Activated CD4-positive, alpha-beta memory T cell treated with anti-CD3 and anti-CD28 coated beads for 36 hours (primary cell): ENCODE measurements at regions not wholly inside any gene's neighbourhood (a gene's known extent, or its start where the extent isn't known, plus 50 kb on each side); places are given as distances from the start of the nearest gene placed in this dataset.

ENCODE experiments used
- CTCF ChIA-PET: fragments of 350-600 bp; sonication (Branson Sonifier 250); formaldehyde crosslinking; loops from one replicate; lab custom pipeline; 2021; ENCODE audit warnings: antibody characterized with exemption, inconsistent platforms; lab: Charles Lee
- POLR2A ChIA-PET: fragments of 350-600 bp; sonication (Branson Sonifier 250); formaldehyde crosslinking; loops from one replicate; lab custom pipeline; 2021; ENCODE audit warnings: antibody characterized with exemption; lab: Charles Lee
- DNase-seq: peaks from one replicate; pipeline ENCODE4 v3.0.0-alpha.2; 2020
- H3K27ac Mint-ChIP-seq: one replicate; pipeline ENCODE4 v1.8.0; 2021; ENCODE audit warnings: mixed read lengths
- H3K27me3 Mint-ChIP-seq: one replicate; pipeline ENCODE4 v1.8.0; 2021; ENCODE audit warnings: mixed read lengths
- H3K36me3 Mint-ChIP-seq: one replicate; pipeline ENCODE4 v1.8.0; 2021; ENCODE audit warnings: mixed read lengths
- H3K4me1 Mint-ChIP-seq: one replicate; pipeline ENCODE4 v1.8.0; 2021; ENCODE audit warnings: low read depth, mixed read lengths
- H3K4me3 Mint-ChIP-seq: one replicate; pipeline ENCODE4 v1.8.0; 2021; ENCODE audit warnings: mild to moderate bottlenecking, mixed read lengths
- H3K9me3 Mint-ChIP-seq: one replicate; pipeline ENCODE4 v1.8.0; 2021; ENCODE audit warnings: mixed read lengths
- intact Hi-C: fragments of 100-400 bp; cut with micrococcal nuclease; formaldehyde crosslinking; loops from one replicate; pipeline ENCODE4 v1.15.1; 2023

DNA sequence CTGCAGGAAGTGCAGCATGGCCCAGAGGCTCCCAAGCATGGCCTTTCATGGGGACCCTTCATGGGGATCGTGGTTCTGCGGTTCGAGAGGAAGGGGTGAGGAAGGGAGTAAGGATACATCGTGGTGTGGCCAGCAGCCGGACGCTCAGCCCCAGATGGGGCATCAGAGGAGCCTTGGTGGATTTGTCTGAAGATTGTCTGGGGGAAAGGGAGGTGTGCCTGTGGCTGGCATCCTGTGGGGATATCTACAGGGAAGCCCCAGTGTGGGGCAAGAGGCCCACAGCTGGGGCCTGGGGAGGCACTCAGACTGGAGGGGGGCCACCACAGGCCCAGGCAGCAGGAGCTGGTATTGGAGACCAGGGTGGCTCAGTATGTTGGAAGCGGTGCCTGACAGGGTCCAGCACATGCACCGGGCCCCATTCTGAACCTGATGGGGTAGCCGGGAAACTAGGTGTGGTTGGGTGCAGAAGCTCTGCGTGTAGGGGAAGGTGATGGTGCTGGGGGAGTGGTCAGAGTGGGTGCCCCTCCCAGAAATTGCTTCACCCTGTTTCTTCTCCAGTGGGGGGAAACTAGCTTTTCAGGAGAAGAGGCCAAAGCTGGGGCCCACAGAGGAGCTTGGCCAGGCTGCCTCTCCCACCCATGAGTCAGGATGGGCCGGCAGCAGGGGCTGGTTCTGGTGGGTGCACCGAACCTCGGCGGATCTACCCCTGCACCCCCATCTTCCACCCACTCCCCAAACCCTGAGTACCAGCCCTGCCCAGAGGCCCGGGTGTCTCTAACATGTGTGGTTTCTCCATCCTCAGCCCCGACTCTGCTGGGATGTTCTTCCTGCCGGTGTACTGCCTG, 274.4 kb upstream of the HDAC4 start:
- intact Hi-C loops: no loop called here
- Mint-ChIP-seq H3K4me3 (no peak overlapping the region), H3K4me1 (no peaks in the 10 kb centered on the region), H3K36me3 (no peaks in the 10 kb centered on the region), H3K27me3 (no peaks in the 10 kb centered on the region), H3K27ac (no peak overlapping the region), H3K9me3 (no peaks in the 10 kb centered on the region)
- POLR2A ChIA-PET: no interaction called here
- no peak for DNase-seq
- CTCF ChIA-PET: no interaction called here

DNA sequence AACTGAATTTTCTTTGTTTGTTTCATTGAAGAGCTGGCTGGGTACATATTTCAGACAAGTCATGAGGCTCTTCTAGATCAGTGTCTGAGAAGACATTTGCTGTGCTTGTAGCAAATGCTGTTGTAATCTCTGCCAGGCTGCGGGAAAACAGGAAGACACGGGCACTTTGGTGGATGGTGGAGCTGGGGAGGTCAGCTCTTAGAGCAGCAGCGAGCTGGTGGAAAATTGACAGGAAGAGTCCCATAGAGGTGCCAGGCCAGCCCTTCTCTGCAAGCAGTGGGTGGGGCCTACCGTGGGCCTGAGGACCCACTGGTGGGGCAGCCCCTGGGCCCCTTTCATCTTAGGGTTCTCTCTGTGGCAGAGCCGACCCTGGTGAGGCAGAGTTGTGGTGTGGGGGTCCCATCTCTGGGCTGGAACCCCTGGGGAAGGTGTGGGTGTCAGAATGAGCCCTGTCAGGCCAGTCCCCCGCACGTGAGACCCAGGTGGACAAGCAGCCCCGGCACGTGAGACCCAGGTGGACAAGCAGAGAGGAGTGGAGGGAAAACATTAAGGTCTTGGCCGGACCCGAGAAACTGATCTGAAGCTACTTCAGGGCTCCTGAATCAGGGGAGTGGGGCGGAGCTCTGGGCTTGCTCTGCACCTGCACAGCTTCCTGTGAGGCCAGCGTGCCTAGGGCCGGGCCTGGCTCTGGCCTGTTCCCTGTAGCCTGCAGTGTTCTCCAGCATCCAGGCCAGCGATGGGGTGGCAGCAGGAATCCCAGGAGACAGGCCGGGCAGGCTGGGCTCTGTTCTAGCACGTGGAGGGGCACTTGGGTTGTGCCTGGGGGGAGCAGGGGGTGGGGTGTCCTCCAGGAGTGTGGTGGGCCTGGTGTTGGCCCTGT, 273.5 kb upstream of the HDAC4 start:
- Mint-ChIP-seq H3K36me3 (no peaks in the 10 kb centered on the region), H3K9me3 (no peaks in the 10 kb centered on the region), H3K4me3 (no peak overlapping the region), H3K4me1 (no peaks in the 10 kb centered on the region), H3K27ac (no peak overlapping the region), H3K27me3 (no peaks in the 10 kb centered on the region)
- no peak for DNase-seq
- CTCF ChIA-PET: no interaction called here
- POLR2A ChIA-PET: no interaction called here
- intact Hi-C loops: no loop called here

DNA sequence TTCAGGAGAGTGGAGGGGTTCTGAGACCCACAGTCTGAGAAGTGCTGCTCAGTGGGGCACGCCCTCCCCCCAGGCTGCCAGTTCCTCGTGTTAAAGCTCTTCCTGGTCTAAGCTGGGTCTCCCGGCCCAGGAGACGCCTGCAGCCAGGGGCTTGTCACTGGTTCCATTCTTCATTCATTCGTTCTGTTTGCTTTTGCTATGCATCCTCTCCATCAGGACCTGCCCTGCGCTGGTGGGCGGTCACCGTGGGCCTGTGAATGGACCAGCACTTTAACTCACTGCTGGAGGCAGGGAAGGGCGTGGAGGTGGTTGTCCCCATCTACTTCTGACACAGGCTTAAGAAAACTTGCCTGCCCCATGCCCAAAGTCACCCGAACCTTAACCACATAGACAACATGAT, 272.8 kb upstream of the HDAC4 start:
- ChIA-PET POLR2A (no interaction called here), CTCF (no interaction called here)
- Mint-ChIP-seq H3K36me3 (no peaks in the 10 kb centered on the region), H3K4me3 (no peak overlapping the region), H3K4me1 (no peaks in the 10 kb centered on the region), H3K27ac (no peak overlapping the region), H3K27me3 (no peaks in the 10 kb centered on the region), H3K9me3 (no peaks in the 10 kb centered on the region)
- DNase-seq: no peak
- intact Hi-C loops: no loop called here

DNA sequence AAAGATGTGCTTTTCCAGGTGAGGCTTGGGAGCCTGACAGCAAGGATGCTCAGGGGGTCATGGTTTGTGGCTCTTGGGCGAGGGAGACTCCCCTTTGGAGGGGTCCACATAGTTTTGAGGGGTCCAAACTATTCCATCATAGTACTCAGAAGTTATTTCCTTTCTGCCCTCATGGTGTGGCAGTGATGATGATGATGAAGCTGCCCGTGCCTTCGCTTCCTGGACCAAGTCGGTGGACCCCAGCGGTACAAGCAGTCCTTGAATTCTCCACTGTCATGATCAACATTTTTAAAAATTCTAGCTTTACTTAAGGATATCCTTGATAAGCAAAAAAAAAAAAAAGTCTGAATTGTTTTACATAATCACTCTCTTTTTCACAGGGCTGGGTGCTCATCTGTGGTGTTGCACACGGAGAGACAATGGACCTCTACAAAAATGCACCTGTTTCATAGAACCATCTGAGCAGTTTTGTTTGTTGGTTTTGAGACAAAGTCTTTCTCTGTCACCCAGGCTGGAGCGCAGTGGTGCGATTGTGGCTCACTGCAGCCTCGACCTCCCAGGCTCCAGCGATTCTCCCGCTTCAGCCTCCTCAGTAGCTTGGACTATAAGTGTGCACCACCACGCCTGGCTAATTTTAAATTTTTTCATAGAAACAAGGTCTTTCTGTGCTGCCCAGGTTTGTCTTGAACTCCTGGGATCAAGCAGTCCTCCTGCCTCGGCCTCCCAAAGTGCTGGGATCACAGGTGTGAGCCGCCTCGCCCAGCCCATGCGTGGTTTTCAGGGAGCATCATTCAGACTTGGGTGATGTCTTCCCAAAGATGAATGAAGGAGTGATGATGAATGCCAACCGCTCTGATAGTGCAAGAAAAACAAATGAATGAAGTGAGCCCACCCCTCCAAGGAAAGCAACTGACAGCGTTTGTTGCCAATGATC, 271.4 kb upstream of the HDAC4 start:
- intact Hi-C loops: no loop called here
- POLR2A ChIA-PET: no interaction called here
- CTCF ChIA-PET: no interaction called here
- DNase-seq: no peak
- Mint-ChIP-seq H3K9me3 (no peaks in the 10 kb centered on the region), H3K27me3 (no peaks in the 10 kb centered on the region), H3K36me3 (no peaks in the 10 kb centered on the region), H3K4me1 (no peaks in the 10 kb centered on the region), H3K4me3 (no peak overlapping the region), H3K27ac (no peak overlapping the region)

DNA sequence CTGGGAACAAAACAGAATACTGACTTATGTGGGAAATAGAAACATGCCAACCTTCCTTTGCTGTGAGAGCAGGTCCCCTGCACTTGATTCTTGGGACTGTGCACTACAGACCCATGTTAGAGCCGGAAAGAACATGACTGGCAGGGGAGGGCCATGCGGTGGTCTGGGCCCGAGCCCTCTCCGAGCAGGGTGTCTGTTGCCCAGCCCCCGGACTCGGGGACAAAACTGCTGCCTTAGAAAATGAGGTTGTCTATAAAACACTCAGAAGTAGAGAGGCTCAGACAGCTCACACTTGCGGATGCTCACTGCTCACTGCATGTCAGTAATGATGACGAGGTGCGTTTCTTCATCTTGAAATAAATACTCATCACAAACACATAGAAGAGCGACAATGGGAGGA, 270.7 kb upstream of the HDAC4 start:
- Mint-ChIP-seq H3K4me1 (no peaks in the 10 kb centered on the region), H3K27me3 (no peaks in the 10 kb centered on the region), H3K27ac (no peak overlapping the region), H3K9me3 (no peaks in the 10 kb centered on the region), H3K4me3 (no peak overlapping the region), H3K36me3 (no peaks in the 10 kb centered on the region)
- intact Hi-C loops: no loop called here
- CTCF ChIA-PET: no interaction called here
- no peak for DNase-seq
- POLR2A ChIA-PET: no interaction called here

DNA sequence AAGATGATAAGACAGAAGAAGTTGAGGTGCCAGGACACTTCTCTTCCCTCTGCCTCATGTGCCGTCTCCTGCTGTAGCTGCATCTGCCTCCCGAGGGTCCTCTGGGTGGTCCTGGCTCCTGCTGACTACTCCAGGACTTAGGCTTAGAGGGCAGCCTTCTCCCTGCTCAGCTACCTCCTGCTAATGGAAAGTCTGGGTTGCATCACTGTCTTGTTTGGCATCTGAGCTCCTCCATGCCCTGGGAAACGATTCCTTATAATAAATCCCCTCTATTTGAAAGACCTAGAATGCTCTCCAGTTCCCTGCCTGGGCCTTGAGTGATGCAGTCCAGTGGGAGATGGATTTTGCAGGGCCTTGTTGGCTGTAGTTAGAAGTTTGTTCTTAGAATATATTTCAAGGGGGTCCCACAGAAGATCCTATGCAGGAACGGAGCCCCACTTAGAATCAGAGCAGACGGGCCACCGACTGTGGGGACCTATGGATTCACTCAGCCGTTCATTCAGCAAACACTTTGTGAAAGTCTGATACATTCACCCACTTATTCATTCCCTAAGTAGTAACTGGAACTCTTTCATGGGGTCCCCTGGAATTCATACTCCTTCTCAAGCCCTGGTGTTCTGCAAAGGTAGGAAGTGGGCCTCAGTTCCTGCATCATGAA, 269.8 kb upstream of the HDAC4 start:
- DNase-seq: no peak
- Mint-ChIP-seq H3K4me1 (no peaks in the 10 kb centered on the region), H3K4me3 (no peak overlapping the region), H3K27me3 (no peaks in the 10 kb centered on the region), H3K9me3 (no peaks in the 10 kb centered on the region), H3K36me3 (no peaks in the 10 kb centered on the region), H3K27ac (no peak overlapping the region)
- intact Hi-C loops: no loop called here
- CTCF ChIA-PET: no interaction called here
- POLR2A ChIA-PET: no interaction called here

DNA sequence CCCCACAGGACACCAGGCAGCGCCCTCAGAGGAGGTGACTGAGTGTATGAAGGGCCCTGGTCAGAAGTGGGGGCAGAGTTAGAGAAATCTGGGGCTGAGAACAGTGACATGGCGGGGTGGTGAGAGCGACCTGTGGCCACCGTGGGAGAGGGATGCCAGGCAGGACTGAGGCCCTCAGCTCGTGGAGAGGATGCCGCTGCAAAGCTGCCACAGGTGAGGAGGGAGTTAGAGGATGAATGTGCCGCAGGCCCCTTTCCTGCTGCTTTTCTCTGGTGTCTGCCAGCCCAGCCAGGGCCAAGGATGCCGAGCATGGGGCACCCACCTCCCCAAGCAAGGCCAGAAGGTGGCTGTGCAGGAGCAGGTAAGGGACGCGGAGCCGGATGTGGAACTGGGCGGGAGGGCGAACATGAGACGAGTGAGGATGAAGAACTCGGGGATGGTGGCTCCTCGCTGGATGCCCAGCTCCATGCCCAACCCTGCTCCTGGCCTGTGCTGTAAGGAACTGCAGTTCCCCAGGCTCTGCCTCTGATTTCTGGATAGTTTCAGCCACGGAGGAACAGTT, 269.2 kb upstream of the HDAC4 start:
- intact Hi-C loops: no loop called here
- H3K4me3 Mint-ChIP-seq: no peak overlapping the region
- no peak for DNase-seq
- H3K4me1 Mint-ChIP-seq: no peaks in the 10 kb centered on the region
- H3K27ac Mint-ChIP-seq: no peak overlapping the region
- no peaks in the 10 kb centered on the region for H3K9me3 Mint-ChIP-seq
- CTCF ChIA-PET: no interaction called here
- POLR2A ChIA-PET: no interaction called here
- no peaks in the 10 kb centered on the region for H3K36me3 Mint-ChIP-seq
- no peaks in the 10 kb centered on the region for H3K27me3 Mint-ChIP-seq

DNA sequence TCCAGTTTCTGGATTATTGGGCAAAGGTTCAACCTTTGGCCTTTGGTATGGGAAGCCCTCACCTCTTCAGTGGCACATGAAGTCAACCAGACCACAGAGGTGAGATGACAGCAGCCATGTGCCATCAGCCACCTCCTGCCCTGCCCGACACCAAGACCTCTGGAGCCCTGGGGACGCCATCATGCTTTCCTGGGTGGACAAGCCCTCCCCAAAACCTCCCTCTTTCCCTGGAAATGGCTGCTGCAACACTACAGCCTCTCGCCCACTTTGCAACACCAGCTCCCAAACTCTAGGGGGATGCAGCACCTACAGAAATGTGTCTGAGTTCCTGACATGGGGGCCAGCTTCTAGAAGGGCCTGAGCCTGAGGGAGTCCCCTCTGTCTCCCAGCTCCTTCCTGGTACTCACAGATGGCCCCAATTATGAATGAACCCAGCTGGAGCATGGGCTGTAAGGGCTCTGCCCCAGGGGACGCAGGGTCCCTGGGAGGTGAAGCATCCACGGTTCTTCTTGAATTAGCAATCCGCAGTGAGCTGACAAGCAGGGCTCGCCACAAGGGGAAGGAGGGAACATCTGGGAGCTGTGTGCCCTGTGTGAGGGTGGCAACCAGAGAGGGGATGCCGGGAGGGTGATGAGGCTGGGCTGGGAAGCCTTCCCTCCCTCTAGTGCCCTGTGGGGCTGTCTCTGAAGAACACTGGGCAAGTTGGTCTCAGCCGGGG, 268.5 kb upstream of the HDAC4 start:
- Mint-ChIP-seq H3K36me3 (no peaks in the 10 kb centered on the region), H3K27me3 (no peaks in the 10 kb centered on the region), H3K27ac (no peak overlapping the region), H3K9me3 (no peaks in the 10 kb centered on the region), H3K4me3 (no peak overlapping the region), H3K4me1 (no peaks in the 10 kb centered on the region)
- intact Hi-C loops: no loop called here
- CTCF ChIA-PET: no interaction called here
- no peak for DNase-seq
- POLR2A ChIA-PET: no interaction called here

DNA sequence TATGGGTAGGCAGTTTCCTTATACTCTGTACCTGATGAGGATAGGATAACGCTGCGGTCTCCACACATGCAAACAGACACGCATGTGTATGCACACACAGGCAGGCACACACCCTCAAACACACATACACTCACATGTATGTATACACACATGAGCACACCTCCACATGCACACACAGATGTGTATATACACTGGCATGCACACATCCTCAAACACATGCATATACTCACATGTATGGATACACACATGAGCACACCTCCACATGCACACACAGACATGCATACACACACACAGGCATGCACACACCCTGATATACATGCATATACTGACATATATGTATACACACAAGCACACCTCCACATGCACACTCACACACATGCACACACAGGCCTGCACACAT, 267.8 kb upstream of the HDAC4 start:
- no peak overlapping the region for H3K27ac Mint-ChIP-seq
- no peaks in the 10 kb centered on the region for H3K9me3 Mint-ChIP-seq
- peaks cover under 1% of the 10 kb centered on the region for H3K27me3 Mint-ChIP-seq
- intact Hi-C loops: no loop called here
- H3K36me3 Mint-ChIP-seq: no peaks in the 10 kb centered on the region
- no peak overlapping the region for H3K4me3 Mint-ChIP-seq
- ChIA-PET CTCF (no interaction called here), POLR2A (no interaction called here)
- H3K4me1 Mint-ChIP-seq: no peaks in the 10 kb centered on the region
- no peak for DNase-seq

DNA sequence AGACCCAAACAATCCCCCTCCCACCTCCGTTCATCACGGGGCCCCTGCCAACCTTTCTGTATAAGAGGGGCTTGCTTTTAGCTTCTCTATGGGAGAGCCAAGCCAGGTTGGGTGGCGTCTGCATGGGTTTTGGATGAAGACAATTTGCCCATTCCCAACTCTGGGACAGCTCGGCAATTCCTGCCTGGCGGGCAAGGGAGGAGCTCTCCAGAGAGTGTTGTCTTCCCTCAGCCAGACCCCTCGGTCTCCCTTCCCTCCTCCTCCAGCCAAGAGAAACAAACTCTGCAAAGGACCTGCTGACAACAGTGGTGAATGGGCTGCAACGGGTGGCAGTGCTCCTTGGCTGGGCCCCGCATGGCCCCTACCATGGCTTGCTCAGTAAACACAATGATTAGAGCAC, 267.2 kb upstream of the HDAC4 start:
- intact Hi-C loops: no loop called here
- H3K27ac Mint-ChIP-seq: no peak overlapping the region
- CTCF ChIA-PET: no interaction called here
- H3K27me3 Mint-ChIP-seq: peaks cover 4% of the 10 kb centered on the region
- no peak for DNase-seq
- POLR2A ChIA-PET: no interaction called here
- H3K4me1 Mint-ChIP-seq: no peaks in the 10 kb centered on the region
- no peak overlapping the region for H3K4me3 Mint-ChIP-seq
- no peaks in the 10 kb centered on the region for H3K9me3 Mint-ChIP-seq
- no peaks in the 10 kb centered on the region for H3K36me3 Mint-ChIP-seq

DNA sequence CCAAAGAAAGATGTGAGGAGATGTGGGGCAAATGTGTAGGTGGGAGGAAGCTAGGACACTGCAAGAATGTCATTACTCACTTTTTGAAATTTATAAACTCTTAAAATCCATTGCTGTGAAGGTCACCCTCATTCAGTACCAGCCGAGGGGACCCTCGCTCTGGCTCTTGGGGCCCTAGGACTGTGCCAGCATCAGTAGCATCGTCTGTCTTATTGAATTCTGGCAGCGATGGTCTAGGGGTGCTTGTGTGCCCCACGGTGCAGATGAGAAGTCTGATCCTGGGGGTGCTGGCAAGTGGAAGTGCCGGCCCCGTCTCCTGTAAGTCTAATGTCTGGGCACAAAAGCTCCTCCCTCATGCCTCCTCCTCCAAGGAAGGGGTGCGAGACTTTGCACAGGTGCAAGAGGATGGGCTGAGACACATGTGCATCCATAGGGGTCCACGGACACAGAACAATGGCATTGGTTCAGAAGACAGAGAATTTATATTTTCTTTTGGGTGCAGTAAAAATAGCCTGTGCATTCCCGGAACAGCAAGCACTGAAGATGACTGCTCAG, 266.7 kb upstream of the HDAC4 start:
- no peaks in the 10 kb centered on the region for H3K36me3 Mint-ChIP-seq
- intact Hi-C loops: no loop called here
- H3K27ac Mint-ChIP-seq: no peak overlapping the region
- H3K27me3 Mint-ChIP-seq: peaks cover 9% of the 10 kb centered on the region
- H3K9me3 Mint-ChIP-seq: no peaks in the 10 kb centered on the region
- ChIA-PET CTCF (no interaction called here), POLR2A (no interaction called here)
- H3K4me1 Mint-ChIP-seq: no peaks in the 10 kb centered on the region
- DNase-seq: no peak
- no peak overlapping the region for H3K4me3 Mint-ChIP-seq
